ENCODE measurements at regions not wholly inside any gene's neighbourhood (a gene's known extent, or its start where the extent isn't known, plus 50 kb on each side); places are given as distances from the start of the nearest gene placed in this dataset.

DNA sequence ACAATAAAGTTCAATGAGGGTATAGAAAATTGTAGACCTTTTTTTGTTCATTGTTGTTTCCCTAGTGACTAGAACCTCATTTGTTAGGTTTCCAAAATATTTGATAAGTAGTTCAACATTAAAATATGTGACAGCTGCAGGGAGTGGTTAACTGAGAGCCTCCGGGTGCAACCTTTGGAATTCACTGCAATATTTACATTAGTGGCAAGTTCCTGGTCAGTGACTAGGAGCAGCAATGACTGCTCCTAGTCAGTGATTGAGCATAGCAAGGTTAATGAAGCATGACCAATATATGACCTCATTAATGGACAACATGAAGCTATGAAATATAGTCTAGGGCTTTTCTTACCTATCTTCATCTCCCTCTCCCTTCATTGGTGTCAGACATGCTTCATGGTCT, 65.8 kb upstream of the FAM47A start:
- no peak for TF ChIP-seq POLR2AphosphoS5 (IDR thresholded peaks at IDR 0.05; ENCODE audit: low read depth, low read length)
- TF ChIP-seq POLR2A (IDR thresholded peaks at IDR 0.05; ENCODE audit: low read depth, low read length) = no peak
